ENCODE measurements at regions not wholly inside any gene's neighbourhood (a gene's known extent, or its start where the extent isn't known, plus 50 kb on each side); places are given as distances from the start of the nearest gene placed in this dataset.

- Histone ChIP-seq H3K27ac (ENCODE audit: insufficient read depth, low read length, poor library complexity, severe bottlenecking) (no peak overlapping the region), H3K4me3 (ENCODE audit: low read depth, low read length) (no peak overlapping the region), H3K36me3 (ENCODE audit: control insufficient read depth, insufficient read depth, low read length) (no peaks in the 10 kb centered on the region), H3K9me3 (ENCODE audit: control insufficient read depth in 2 of 2, low read length in 2 of 2) (peaks cover 0 to 2% of the 10 kb centered on the region in 2 experiments), H3K27me3 (ENCODE audit: control insufficient read depth, insufficient read depth, low read length) (no peaks in the 10 kb centered on the region), H3K4me1 (ENCODE audit: control insufficient read depth, insufficient read depth, low read length, poor library complexity, severe bottlenecking) (no peaks in the 10 kb centered on the region)
- no peak for DNase-seq
- no peaks in the 10 kb centered on the region for H3K36me3 Mint-ChIP-seq
- H3K27me3 Mint-ChIP-seq: no peaks in the 10 kb centered on the region
- H3K4me3 Mint-ChIP-seq: no peak overlapping the region
- H3K4me1 Mint-ChIP-seq: no peaks in the 10 kb centered on the region
- peaks cover 0 to 9% (median 0%) of the 10 kb centered on the region in 7 donors for H3K9me3 Mint-ChIP-seq
- no peak overlapping the region for H3K27ac Mint-ChIP-seq
- no peak for ATAC-seq (ENCODE audit: low read depth in 2 of 2)
These were observed 343.0 kb upstream of the SEMA3D start for GRCh38 chr7:85529831-85530230.

- H3K4me1 ChIP-seq (ENCODE audit: control insufficient read depth, insufficient read depth, low read length, poor library complexity, severe bottlenecking): no peaks in the 10 kb centered on the region
- Mint-ChIP-seq H3K4me1 (no peaks in the 10 kb centered on the region), H3K27me3 (no peaks in the 10 kb centered on the region), H3K9me3 (peaks cover 0 to 9% (median 3%) of the 10 kb centered on the region in 7 donors), H3K36me3 (no peaks in the 10 kb centered on the region), H3K27ac (no peak overlapping the region), H3K4me3 (no peak overlapping the region)
- no peak for DNase-seq
- ATAC-seq (ENCODE audit: low read depth in 2 of 2): no peak
- H3K36me3 ChIP-seq (ENCODE audit: control insufficient read depth, insufficient read depth, low read length): no peaks in the 10 kb centered on the region
- H3K27me3 ChIP-seq (ENCODE audit: control insufficient read depth, insufficient read depth, low read length): no peaks in the 10 kb centered on the region
- H3K27ac ChIP-seq (ENCODE audit: insufficient read depth, low read length, poor library complexity, severe bottlenecking): no peak overlapping the region
- H3K9me3 ChIP-seq (ENCODE audit: control insufficient read depth in 2 of 2, low read length in 2 of 2): peaks cover 0 to 2% of the 10 kb centered on the region in 2 experiments
- H3K4me3 ChIP-seq (ENCODE audit: low read depth, low read length): no peak overlapping the region
These were observed 342.3 kb upstream of the SEMA3D start for GRCh38 chr7:85529201-85529600.

- Mint-ChIP-seq H3K27me3 (no peaks in the 10 kb centered on the region), H3K4me3 (no peak overlapping the region), H3K9me3 (peaks cover 0 to 9% (median 3%) of the 10 kb centered on the region in 7 donors), H3K4me1 (no peaks in the 10 kb centered on the region), H3K27ac (no peak overlapping the region), H3K36me3 (no peaks in the 10 kb centered on the region)
- Histone ChIP-seq H3K27ac (ENCODE audit: insufficient read depth, low read length, poor library complexity, severe bottlenecking) (no peak overlapping the region), H3K4me1 (ENCODE audit: control insufficient read depth, insufficient read depth, low read length, poor library complexity, severe bottlenecking) (no peaks in the 10 kb centered on the region), H3K4me3 (ENCODE audit: low read depth, low read length) (no peak overlapping the region), H3K36me3 (ENCODE audit: control insufficient read depth, insufficient read depth, low read length) (no peaks in the 10 kb centered on the region), H3K27me3 (ENCODE audit: control insufficient read depth, insufficient read depth, low read length) (no peaks in the 10 kb centered on the region), H3K9me3 (ENCODE audit: control insufficient read depth in 2 of 2, low read length in 2 of 2) (peaks cover 0 to 2% of the 10 kb centered on the region in 2 experiments)
- ATAC-seq (ENCODE audit: low read depth in 2 of 2) (no peak), DNase-seq (no peak)
These were observed 341.7 kb upstream of the SEMA3D start for GRCh38 chr7:85528581-85528980.

- ATAC-seq (ENCODE audit: low read depth in 2 of 2) (no peak), DNase-seq (no peak)
- Mint-ChIP-seq H3K27ac (no peak overlapping the region), H3K9me3 (peaks cover 0 to 9% (median 2%) of the 10 kb centered on the region in 7 donors), H3K4me3 (no peak overlapping the region), H3K27me3 (no peaks in the 10 kb centered on the region), H3K36me3 (no peaks in the 10 kb centered on the region), H3K4me1 (no peaks in the 10 kb centered on the region)
- no peak overlapping the region for H3K27ac ChIP-seq (ENCODE audit: insufficient read depth, low read length, poor library complexity, severe bottlenecking)
- no peaks in the 10 kb centered on the region for H3K36me3 ChIP-seq (ENCODE audit: control insufficient read depth, insufficient read depth, low read length)
- no peaks in the 10 kb centered on the region for H3K4me1 ChIP-seq (ENCODE audit: control insufficient read depth, insufficient read depth, low read length, poor library complexity, severe bottlenecking)
- no peaks in the 10 kb centered on the region for H3K27me3 ChIP-seq (ENCODE audit: control insufficient read depth, insufficient read depth, low read length)
- peaks cover 0 to 2% of the 10 kb centered on the region in 2 experiments for H3K9me3 ChIP-seq (ENCODE audit: control insufficient read depth in 2 of 2, low read length in 2 of 2)
- H3K4me3 ChIP-seq (ENCODE audit: low read depth, low read length): no peak overlapping the region
These were observed 338.8 kb upstream of the SEMA3D start for GRCh38 chr7:85525676-85526075.

- no peaks in the 10 kb centered on the region for H3K36me3 Mint-ChIP-seq
- no peak overlapping the region for H3K4me3 Mint-ChIP-seq
- H3K9me3 Mint-ChIP-seq: peaks cover 0 to 8% (median 2%) of the 10 kb centered on the region in 7 donors
- no peaks in the 10 kb centered on the region for H3K27me3 Mint-ChIP-seq
- DNase-seq (no peak), ATAC-seq (ENCODE audit: low read depth in 2 of 2) (no peak)
- no peaks in the 10 kb centered on the region for H3K4me1 Mint-ChIP-seq
- Histone ChIP-seq H3K36me3 (ENCODE audit: control insufficient read depth, insufficient read depth, low read length) (no peaks in the 10 kb centered on the region), H3K27me3 (ENCODE audit: control insufficient read depth, insufficient read depth, low read length) (no peaks in the 10 kb centered on the region), H3K4me1 (ENCODE audit: control insufficient read depth, insufficient read depth, low read length, poor library complexity, severe bottlenecking) (no peaks in the 10 kb centered on the region), H3K4me3 (ENCODE audit: low read depth, low read length) (no peak overlapping the region), H3K27ac (ENCODE audit: insufficient read depth, low read length, poor library complexity, severe bottlenecking) (no peak overlapping the region), H3K9me3 (ENCODE audit: control insufficient read depth in 2 of 2, low read length in 2 of 2) (peaks cover 0 to 2% of the 10 kb centered on the region in 2 experiments)
- no peak overlapping the region for H3K27ac Mint-ChIP-seq
These were observed 335.2 kb upstream of the SEMA3D start for GRCh38 chr7:85522070-85522469.

- no peaks in the 10 kb centered on the region for H3K27me3 ChIP-seq (ENCODE audit: control insufficient read depth, insufficient read depth, low read length)
- no peaks in the 10 kb centered on the region for H3K27me3 Mint-ChIP-seq
- no peaks in the 10 kb centered on the region for H3K36me3 ChIP-seq (ENCODE audit: control insufficient read depth, insufficient read depth, low read length)
- H3K9me3 ChIP-seq (ENCODE audit: control insufficient read depth in 2 of 2, low read length in 2 of 2): no peaks in the 10 kb centered on the region
- no peak overlapping the region for H3K4me3 Mint-ChIP-seq
- DNase-seq: no peak
- H3K4me3 ChIP-seq (ENCODE audit: low read depth, low read length): no peak overlapping the region
- no peak for ATAC-seq (ENCODE audit: low read depth in 2 of 2)
- no peaks in the 10 kb centered on the region for H3K4me1 ChIP-seq (ENCODE audit: control insufficient read depth, insufficient read depth, low read length, poor library complexity, severe bottlenecking)
- no peaks in the 10 kb centered on the region for H3K4me1 Mint-ChIP-seq
- H3K36me3 Mint-ChIP-seq: no peaks in the 10 kb centered on the region
- no peak overlapping the region for H3K27ac Mint-ChIP-seq
- H3K9me3 Mint-ChIP-seq: peaks cover 0 to 15% (median 3%) of the 10 kb centered on the region in 7 donors
- no peak overlapping the region for H3K27ac ChIP-seq (ENCODE audit: insufficient read depth, low read length, poor library complexity, severe bottlenecking)
These were observed 334.3 kb upstream of the SEMA3D start for GRCh38 chr7:85521108-85521694.

- Mint-ChIP-seq H3K27me3 (no peaks in the 10 kb centered on the region), H3K36me3 (no peaks in the 10 kb centered on the region), H3K27ac (no peak overlapping the region), H3K4me3 (no peak overlapping the region), H3K4me1 (no peaks in the 10 kb centered on the region), H3K9me3 (peaks cover 0 to 23% (median 4%) of the 10 kb centered on the region in 7 donors)
- H3K36me3 ChIP-seq (ENCODE audit: control insufficient read depth, insufficient read depth, low read length): no peaks in the 10 kb centered on the region
- no peaks in the 10 kb centered on the region for H3K27me3 ChIP-seq (ENCODE audit: control insufficient read depth, insufficient read depth, low read length)
- DNase-seq (no peak), ATAC-seq (ENCODE audit: low read depth in 2 of 2) (no peak)
- H3K27ac ChIP-seq (ENCODE audit: insufficient read depth, low read length, poor library complexity, severe bottlenecking): no peak overlapping the region
- H3K4me1 ChIP-seq (ENCODE audit: control insufficient read depth, insufficient read depth, low read length, poor library complexity, severe bottlenecking): no peaks in the 10 kb centered on the region
- H3K4me3 ChIP-seq (ENCODE audit: low read depth, low read length): no peak overlapping the region
- H3K9me3 ChIP-seq (ENCODE audit: control insufficient read depth in 2 of 2, low read length in 2 of 2): no peaks in the 10 kb centered on the region
These were observed 333.3 kb upstream of the SEMA3D start for GRCh38 chr7:85520175-85520574.

GRCh38 chr7:85516675-85517074, 329.8 kb upstream of the SEMA3D start:
- Mint-ChIP-seq H3K27me3 (no peaks in the 10 kb centered on the region), H3K36me3 (no peaks in the 10 kb centered on the region), H3K9me3 (peaks cover 0 to 31% (median 6%) of the 10 kb centered on the region in 7 donors), H3K27ac (no peak overlapping the region), H3K4me3 (no peak overlapping the region), H3K4me1 (no peaks in the 10 kb centered on the region)
- H3K36me3 ChIP-seq (ENCODE audit: control insufficient read depth, insufficient read depth, low read length): no peaks in the 10 kb centered on the region
- no peaks in the 10 kb centered on the region for H3K27me3 ChIP-seq (ENCODE audit: control insufficient read depth, insufficient read depth, low read length)
- ATAC-seq (ENCODE audit: low read depth in 2 of 2): no peak
- H3K4me1 ChIP-seq (ENCODE audit: control insufficient read depth, insufficient read depth, low read length, poor library complexity, severe bottlenecking): no peaks in the 10 kb centered on the region
- no peak overlapping the region for H3K4me3 ChIP-seq (ENCODE audit: low read depth, low read length)
- no peak for DNase-seq
- no peak overlapping the region for H3K27ac ChIP-seq (ENCODE audit: insufficient read depth, low read length, poor library complexity, severe bottlenecking)
- H3K9me3 ChIP-seq (ENCODE audit: control insufficient read depth in 2 of 2, low read length in 2 of 2): no peaks in the 10 kb centered on the region

All from CD4-positive, CD25-positive, alpha-beta regulatory T cell (primary cell).